Loucy (cell line): ENCODE measurements at regions not wholly inside any gene's neighbourhood (a gene's known extent, or its start where the extent isn't known, plus 50 kb on each side); places are given as distances from the start of the nearest gene placed in this dataset.

Experiments
- CTCF ChIP-seq: fragments of 200-600 bp; sonication (generic); conservative IDR thresholded peaks from 2 replicates; pipeline ENCODE4 v1.5.1; 2014; ENCODE audit warnings: mild to moderate bottlenecking, antibody characterized with exemption, low read length
- EZH2phosphoT487 ChIP-seq: fragments of 200-600 bp; IDR thresholded peaks from 2 replicates; pipeline ENCODE4 v1.6.1; 2018; ENCODE audit warnings: antibody characterized with exemption, mild to moderate bottlenecking, moderate library complexity, borderline replicate concordance

- TF ChIP-seq CTCF = no peak
- no peak for TF ChIP-seq EZH2phosphoT487
Observed at GRCh38 chr2:187129306-187129705, 280.3 kb upstream of the ZSWIM2 start.
